Fibroblast of villous mesenchyme (primary cell): ENCODE measurements at regions not wholly inside any gene's neighbourhood (a gene's known extent, or its start where the extent isn't known, plus 50 kb on each side); places are given as distances from the start of the nearest gene placed in this dataset.

Experiments
- DNase-seq: peaks from one replicate; pipeline ENCODE4 v3.0.0-alpha.2; 2010; ENCODE audit warnings: low read depth
- H3K4me3 ChIP-seq: 2 replicates; pipeline ENCODE4 v1.5.1; 2011; ENCODE audit warnings: low read depth, mild to moderate bottlenecking, low read length
- TF ChIP-seq, protein P1 (sequence below): IDR thresholded peaks from 2 replicates; pipeline ENCODE4 v1.5.1; 2012; ENCODE audit warnings: low read depth, mild to moderate bottlenecking, low read length; ENCODE audit not compliant: insufficient read depth

DNA sequence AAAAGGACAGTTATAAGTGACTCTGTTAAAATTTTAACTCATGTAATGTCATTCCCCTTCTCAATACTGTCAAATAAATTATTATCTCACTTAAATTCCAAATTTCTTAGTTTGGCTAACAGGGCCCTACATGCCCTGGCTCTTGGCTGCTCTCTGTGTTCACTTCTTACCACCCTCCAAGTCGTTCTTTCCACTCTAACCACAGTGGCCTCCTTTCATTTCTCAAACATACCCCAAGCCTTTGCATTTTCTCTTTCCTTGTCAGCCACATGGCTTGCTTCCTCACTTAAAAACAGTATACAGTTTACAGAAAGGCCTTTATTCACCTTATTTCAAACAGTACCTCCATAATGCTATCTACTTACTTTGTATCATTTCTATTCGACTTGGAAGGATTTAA lies 737.1 kb upstream of the ZWINT start:
- TF ChIP-seq, protein P1, sequence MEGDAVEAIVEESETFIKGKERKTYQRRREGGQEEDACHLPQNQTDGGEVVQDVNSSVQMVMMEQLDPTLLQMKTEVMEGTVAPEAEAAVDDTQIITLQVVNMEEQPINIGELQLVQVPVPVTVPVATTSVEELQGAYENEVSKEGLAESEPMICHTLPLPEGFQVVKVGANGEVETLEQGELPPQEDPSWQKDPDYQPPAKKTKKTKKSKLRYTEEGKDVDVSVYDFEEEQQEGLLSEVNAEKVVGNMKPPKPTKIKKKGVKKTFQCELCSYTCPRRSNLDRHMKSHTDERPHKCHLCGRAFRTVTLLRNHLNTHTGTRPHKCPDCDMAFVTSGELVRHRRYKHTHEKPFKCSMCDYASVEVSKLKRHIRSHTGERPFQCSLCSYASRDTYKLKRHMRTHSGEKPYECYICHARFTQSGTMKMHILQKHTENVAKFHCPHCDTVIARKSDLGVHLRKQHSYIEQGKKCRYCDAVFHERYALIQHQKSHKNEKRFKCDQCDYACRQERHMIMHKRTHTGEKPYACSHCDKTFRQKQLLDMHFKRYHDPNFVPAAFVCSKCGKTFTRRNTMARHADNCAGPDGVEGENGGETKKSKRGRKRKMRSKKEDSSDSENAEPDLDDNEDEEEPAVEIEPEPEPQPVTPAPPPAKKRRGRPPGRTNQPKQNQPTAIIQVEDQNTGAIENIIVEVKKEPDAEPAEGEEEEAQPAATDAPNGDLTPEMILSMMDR, result no peak
- DNase-seq, result no peak
- H3K4me3 ChIP-seq, result no peak overlapping the region

DNA sequence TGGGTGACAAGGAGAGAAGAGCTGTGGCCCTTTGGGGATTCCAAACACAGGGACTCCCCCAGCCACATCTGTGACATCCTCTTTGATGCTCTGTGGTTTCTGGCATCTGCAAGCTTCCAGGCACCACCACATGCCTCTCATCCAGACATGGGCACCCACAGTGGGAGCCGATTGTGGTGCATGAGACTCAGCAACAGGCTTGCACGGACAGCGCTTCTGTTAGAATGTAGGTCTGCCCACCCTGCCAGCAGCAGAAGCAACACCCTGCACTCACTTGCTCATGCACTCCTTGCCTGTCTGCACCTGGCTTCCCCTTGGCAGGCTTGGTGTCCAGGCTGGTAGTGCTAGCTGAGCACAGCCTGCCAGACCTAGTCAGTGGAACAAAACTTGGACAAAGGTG lies 735.0 kb upstream of the ZWINT start:
- H3K4me3 ChIP-seq, result no peak overlapping the region
- TF ChIP-seq, protein P1, result no peak
- no peak for DNase-seq

DNA sequence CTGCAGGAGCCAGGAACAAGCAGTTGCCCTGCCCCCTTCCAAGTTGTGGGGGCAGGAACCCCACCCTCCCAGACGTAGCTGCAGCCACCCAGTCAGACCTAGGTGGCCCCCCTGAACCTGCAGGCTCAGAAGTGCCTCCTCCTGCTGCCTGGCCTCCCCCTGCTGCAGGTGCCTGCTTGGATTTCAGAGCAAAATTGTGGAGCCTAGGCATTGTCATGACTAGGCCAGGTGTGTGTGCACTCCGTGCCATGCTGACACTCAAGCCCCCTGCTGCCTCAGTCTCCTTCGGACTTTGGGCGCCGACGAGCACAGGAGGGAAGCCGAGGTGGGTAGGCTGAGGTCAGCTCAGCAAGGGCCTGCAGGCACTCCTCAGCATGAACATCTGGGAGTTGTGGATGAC lies 733.9 kb upstream of the ZWINT start:
- TF ChIP-seq, protein P1, result no peak
- H3K4me3 ChIP-seq, result no peak overlapping the region
- DNase-seq, result no peak

DNA sequence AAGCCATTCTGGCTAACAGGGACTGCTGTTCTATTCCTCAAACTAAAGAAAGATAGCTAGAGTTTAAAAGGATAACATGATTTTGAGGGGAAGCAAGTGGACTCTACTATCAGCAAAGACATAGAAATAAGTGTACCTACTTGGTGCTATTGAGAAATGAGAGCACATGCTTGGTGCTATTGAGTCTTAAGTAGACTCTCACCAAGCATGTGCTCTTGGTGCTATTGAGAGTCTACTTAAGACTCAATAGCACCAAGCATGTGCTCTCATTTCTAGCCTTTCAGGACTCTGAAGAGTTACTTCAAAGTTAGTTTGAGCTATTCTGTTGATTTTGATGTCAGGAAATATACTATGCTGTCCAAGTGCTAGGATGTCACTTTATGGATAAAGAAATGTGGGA lies 733.0 kb upstream of the ZWINT start:
- DNase-seq, result no peak
- no peak overlapping the region for H3K4me3 ChIP-seq
- TF ChIP-seq, protein P1, result no peak

DNA sequence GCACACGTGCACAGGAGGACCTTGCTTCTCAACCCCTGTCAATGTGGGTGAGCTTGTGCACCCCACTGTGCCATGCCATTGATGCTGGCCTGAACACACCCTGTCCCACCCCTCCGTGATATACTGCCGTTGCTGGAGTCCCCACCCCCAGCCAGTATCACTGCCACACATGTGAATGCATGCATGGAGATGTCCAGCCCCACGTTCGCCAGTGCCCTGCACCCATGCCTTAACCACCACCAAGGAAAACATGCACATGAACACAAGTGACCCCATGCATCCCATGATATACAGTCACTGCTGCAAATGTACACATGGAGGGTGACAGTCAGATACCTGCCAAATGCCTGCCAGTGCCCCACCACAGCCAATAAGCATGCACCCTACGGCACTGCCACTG lies 692.5 kb upstream of the ZWINT start:
- H3K4me3 ChIP-seq, result no peak overlapping the region
- no peak for DNase-seq

DNA sequence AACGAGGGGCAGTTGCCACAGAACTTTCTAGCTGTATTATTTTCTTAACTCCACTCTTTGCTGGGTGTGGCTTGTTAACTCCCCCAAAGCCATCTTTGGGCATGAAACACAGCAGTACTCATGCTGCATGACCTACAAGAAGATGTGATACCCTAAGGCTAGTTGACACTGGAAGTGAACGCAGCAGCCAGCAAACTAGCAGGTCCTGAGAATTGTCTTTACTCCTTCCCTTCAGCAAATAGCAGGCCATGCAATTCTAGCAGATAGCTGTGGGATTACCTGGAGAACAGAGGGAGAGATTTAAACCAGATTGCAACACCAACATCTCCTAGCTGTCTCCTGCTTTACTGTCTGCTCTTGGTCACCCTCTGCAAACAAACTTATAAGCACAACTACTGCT lies 688.0 kb upstream of the ZWINT start:
- no peak for DNase-seq
- TF ChIP-seq, protein P1, result no peak
- H3K4me3 ChIP-seq, result no peak overlapping the region

More for the DNA sequence above, 692.5 kb upstream of the ZWINT start:
- TF ChIP-seq, protein P1, result no peak

DNA sequence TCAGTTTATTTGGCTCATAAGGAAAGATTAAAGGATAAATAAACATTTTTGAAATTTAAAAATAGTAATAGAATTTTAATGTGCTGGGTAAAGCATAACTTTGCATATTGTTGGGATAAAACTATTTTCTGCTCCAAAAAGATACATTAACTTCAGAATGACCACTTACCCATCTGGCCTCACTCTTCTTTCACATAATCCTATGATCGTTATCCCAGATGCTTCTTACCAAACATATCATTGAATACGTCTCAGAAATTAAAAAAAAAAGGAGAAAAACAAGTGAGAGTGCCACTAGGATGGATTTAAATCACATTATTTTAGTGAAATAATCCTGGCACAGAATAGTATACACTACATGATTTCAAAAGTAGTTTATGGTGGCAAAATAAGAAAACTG lies 677.5 kb upstream of the ZWINT start:
- TF ChIP-seq, protein P1, result no peak
- DNase-seq, result no peak
- H3K4me3 ChIP-seq, result no peak overlapping the region
